ENCODE measurements at regions not wholly inside any gene's neighbourhood (a gene's known extent, or its start where the extent isn't known, plus 50 kb on each side); places are given as distances from the start of the nearest gene placed in this dataset.

GRCh38 chr5:84683594-84683993, 298.9 kb upstream of the EDIL3 start:
- DNase-seq: no peak

DNA sequence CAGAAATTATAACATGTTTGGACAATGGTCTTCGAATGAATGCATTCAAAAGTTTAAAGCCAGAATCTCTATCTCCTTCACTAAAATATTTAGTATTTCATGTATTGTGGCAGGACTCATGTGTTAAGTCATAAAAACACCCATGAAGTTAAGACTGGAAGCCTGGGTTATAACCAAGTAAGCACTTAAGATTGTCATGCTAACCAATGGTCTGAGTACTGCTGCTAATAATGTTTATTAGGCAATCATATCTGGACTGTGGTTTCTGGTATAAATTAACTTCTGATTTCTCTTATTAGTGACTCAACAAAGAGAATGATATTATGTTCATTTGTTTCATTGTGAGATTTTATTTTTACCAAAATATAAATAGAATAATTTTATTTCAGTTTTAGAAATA, 297.9 kb upstream of the EDIL3 start:
- DNase-seq: no peak

GRCh38 chr5:84680908-84681307, 296.2 kb upstream of the EDIL3 start:
- no peak for DNase-seq

DNA sequence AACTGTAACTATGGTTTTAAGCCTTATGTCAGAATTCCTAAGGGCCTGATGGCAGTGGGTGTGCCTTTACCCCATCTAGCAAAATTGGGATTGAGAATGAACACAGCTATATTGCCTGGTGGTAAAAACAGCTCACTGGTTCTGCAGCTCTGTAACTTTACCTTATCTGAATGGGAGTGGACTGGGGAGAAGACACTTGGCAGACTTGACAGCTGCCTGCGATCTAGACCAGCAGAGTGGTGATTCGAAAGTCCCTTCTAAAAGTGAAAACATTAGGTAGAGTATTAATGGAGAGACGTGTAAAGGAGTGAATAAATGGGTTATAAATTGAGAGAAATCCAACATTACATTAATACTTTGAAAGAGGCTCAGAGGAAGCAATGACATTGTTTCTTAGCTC, 289.1 kb upstream of the EDIL3 start:
- no peak for DNase-seq

GRCh38 chr5:84667576-84667975, 282.9 kb upstream of the EDIL3 start:
- DNase-seq: no peak

GRCh38 chr5:84650429-84650828, 265.7 kb upstream of the EDIL3 start:
- DNase-seq: no peak

DNA sequence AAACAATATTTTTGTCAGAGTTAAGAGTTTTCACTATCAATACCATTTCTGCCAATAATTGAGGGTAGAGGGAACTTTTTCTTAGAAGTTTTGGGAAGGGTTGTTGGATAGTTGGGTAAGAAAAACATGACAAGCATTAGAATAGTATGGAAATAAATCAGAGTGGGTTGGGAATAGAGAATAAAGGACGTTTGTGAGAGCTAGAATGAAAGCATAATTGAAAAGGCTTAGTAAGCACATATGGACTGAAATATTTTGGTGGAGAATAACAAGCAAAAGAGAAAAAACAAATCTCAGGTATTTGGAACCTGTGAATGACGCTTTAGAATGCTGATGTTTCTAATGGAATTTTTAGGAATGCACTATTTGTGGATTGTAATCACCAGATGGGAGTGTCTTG, 262.9 kb upstream of the EDIL3 start:
- peak; percentile 37 for DNase-seq

GRCh38 chr5:84642795-84643194, 258.1 kb upstream of the EDIL3 start:
- no peak for DNase-seq

GRCh38 chr5:84642324-84642723, 257.6 kb upstream of the EDIL3 start:
- no peak for DNase-seq

GRCh38 chr5:84637662-84638375, 253.1 kb upstream of the EDIL3 start:
- DNase-seq: no peak

- no peak for DNase-seq
Observed at GRCh38 chr5:84635235-84636055, 250.8 kb upstream of the EDIL3 start.

DNA sequence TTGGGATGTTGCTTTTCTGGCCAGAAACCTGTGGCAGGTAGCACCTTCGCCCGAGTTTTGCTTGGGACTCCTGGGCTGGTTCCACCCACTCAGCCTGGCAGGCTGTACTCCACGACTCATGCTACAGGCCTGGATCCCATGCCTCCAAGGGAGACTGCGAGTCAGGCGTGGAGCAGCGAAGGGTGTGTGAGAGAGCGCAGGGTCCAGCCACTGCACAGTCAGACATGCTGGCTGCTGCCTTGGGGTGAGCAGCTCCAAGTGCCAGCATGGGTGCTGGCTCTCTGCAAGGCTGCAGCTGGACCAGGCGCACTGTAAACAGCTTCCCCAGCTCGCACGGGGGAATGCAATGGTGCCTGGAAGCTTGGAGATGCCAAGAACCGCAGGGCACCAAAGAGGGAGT, 249.6 kb upstream of the EDIL3 start:
- DNase-seq: no peak

DNA sequence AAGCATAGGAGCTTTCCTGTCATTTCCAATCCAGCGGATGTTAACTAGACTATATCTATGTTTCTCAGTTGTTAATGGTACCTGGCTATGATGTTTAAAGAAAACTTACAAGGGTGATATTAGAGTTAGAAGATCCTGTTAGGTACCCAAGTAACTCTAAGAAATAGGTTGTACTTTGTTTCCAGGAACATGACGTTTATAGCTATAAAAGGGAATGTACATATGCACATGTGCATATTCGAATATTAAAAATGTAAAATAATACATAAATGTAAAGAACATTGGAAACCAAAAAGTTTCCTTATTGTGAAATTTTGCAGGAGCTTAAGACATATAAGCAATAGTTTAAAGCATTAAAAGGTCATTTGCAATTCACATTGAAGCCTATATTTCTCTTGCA, 247.7 kb upstream of the EDIL3 start:
- DNase-seq: no peak

GRCh38 chr5:84628918-84629317, 244.2 kb upstream of the EDIL3 start:
- no peak for DNase-seq

- no peak for DNase-seq
Observed at GRCh38 chr5:84623019-84623418, 238.3 kb upstream of the EDIL3 start.

DNA sequence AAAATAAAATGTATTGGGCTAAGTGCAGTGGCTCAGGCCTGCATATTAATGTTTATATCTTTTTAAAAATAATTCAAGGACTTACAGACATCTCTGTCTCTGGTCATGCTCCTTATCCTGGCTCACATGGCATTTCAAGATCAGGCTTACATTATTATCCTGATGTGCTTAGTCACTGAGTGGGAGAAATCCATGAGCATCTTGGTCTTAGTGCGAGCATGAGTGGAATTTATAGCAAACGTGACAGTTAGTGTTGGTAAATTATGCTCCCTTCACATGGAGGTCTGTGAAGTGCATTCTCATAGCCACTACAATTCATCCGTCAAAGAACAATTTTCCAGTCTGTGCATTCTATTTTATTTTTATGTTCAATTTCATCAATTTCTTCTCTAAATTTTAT, 237.8 kb upstream of the EDIL3 start:
- DNase-seq: no peak

DNA sequence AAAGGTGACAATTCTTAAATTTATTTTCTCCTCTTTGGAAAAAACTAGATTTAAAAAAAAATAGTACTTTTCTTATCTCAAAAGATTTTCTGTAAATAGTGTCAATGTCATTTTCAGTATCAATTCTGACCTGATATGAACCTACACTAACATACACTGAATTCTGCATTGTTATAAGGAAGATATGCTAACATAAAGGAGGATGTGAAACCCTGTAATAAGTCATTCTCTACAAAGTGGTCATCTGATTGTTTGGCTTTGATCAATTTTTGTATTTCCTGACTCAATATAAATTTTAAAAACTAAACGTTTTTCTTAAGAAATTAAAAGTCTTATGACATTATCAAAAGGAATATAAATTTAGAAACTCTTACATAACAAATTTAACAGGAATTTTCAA, 233.6 kb upstream of the EDIL3 start:
- DNase-seq: no peak

GRCh38 chr5:84614906-84615305, 230.2 kb upstream of the EDIL3 start:
- DNase-seq: no peak

DNA sequence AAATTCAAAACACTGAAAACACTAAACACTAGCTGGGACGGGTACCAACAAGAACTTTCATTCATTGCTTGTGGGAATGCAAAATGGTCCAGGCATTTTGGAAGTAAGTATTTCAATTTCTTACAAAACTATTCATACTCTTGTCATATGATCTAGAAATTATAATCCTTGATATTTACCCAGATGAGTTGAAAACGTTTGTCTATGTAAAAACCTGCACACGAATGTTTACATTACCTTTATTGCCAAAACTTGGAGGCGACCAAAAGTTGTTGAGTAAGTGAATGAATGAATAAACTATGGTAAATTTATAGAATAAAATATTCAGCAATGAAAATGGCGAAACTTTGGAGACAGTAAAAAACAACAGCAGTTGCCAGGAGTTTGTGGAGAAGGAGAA, 222.1 kb upstream of the EDIL3 start:
- no peak for DNase-seq

GRCh38 chr5:84605241-84605640, 220.6 kb upstream of the EDIL3 start:
- DNase-seq: no peak

DNA sequence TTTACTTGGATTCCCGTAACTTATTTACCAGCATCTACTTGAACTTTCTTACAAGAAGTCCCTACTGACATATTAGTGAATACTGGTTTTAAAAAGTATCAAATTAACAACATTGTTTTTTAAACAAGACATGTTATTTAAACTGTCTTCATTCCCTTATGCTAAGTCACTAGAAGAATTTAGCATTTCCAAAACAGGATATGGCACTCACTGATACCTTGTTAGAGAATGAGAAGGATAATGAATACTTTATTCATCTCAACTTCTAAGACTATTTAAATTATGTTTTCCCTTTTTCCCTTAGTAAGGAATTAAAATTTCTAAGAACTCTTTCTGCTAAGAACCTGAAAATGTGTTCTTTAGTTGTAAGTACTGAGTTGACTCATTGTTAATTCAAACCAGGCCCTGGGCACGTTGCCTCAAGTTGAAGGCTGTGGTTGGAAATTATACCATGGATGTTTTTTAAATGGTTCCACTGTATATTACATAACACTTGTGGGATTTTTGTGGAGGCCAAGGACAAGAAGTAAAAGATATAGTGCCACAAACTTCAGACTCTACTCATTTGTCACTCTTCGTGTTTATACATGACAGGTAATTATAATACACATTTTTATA, 219.0 kb upstream of the EDIL3 start:
- no peak for DNase-seq

DNA sequence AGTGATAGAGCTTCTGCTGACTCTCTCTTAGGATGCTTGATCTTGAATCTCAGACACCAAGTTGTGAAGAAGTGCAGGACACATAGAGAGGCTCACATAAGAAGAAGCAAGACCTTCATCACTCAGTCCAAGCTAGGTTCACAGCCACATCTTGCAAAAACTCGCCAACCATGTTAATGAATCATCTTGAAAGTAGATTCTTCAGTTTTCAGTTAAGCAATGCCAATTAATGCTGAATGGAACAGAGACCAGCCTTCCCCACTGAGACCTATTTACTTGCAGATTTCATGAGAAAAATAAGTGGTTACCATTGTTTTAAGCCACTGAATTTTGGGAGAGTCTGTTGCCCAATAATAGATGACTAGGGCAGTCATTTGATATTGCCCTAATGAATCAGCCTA, 217.7 kb upstream of the EDIL3 start:
- no peak for DNase-seq

DNA sequence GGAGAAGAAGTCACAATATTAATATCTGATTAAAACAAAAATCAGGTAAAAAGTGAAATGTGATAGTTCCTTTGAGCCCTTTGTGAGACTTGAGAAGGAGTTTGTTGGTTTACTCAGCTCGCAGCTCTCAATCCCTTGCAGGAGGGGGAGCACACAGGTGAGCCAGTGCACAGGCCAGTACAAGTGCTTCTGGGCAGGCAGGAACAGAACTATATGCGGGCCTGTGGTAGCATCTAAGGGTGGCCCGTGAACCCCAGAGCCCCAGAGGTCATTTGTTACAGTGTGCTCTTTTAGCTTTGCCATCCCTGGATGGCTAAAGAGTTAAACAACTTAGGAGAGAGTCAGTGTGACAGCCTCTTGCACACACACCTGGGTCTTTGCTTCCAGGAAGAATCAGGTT, 215.3 kb upstream of the EDIL3 start:
- no peak for DNase-seq

GRCh38 chr5:84597904-84598303, 213.2 kb upstream of the EDIL3 start:
- no peak for DNase-seq
